A549 (cell line): ENCODE measurements at regions not wholly inside any gene's neighbourhood (a gene's known extent, or its start where the extent isn't known, plus 50 kb on each side); places are given as distances from the start of the nearest gene placed in this dataset.

Source experiments
- ATAC-seq, 2 experiments: fragments of 200-7000 bp in 1 of 2; fragments of >200 bp in 1 of 2; cut with Nextera tagmentation in 1 of 2; cut with Tn5 transposase in 1 of 2; 3 replicates each; pipeline versions ENCODE4 v1.8.0 to v1.9.1; 2018 to 2020; ENCODE audit warnings: mild to moderate bottlenecking in 1 of 2, moderate library complexity in 1 of 2
- CTCF ChIA-PET: fragments of 300-600 bp; sonication (Branson Sonifier 250); formaldehyde crosslinking; extraction: SDS; loops from one replicate; lab custom pipeline; 2021; ENCODE audit warnings: antibody characterized with exemption, inconsistent platforms; lab: Yijun Ruan, JAX
- POLR2A ChIA-PET: fragments of 350-600 bp; formaldehyde crosslinking; extraction: SDS; loops from one replicate; lab custom pipeline; 2021; ENCODE audit warnings: antibody characterized with exemption, inconsistent platforms; lab: Yijun Ruan, JAX
- DNase-seq, 2 experiments: peaks; one replicate each; pipeline versions ENCODE4 v3.0.0 to v3.0.0-alpha.2; 2011 to 2016; ENCODE audit warnings: low read depth in 1 of 2, low spot score in 1 of 2
- FAIRE-seq: peaks from 2 replicates; lab custom pipeline; 2011; peaks lifted over from hg19 to GRCh38; lab: Jason Lieb, UNC
- H3K27ac ChIP-seq, 2 experiments: fragments of >200 bp; sonication (Bioruptor Twin); formaldehyde crosslinking; 3 replicates each; pipeline ENCODE4 v1.5.1; 2016 to 2017
- H3K4me1 ChIP-seq: fragments of >200 bp; sonication (Bioruptor Twin); formaldehyde crosslinking; 3 replicates; pipeline ENCODE4 v1.6.1; 2016
- H3K4me2 ChIP-seq: fragments of >200 bp; sonication (Bioruptor Twin); formaldehyde crosslinking; 3 replicates; pipeline ENCODE4 v1.6.1; 2016
- H3K4me3 ChIP-seq: fragments of >200 bp; sonication (Bioruptor Twin); formaldehyde crosslinking; 3 replicates; pipeline ENCODE4 v1.5.1; 2016
- H3K9me3 ChIP-seq: fragments of >200 bp; sonication (Bioruptor Twin); formaldehyde crosslinking; 3 replicates; pipeline ENCODE4 v1.6.1; 2016
- ATOH8 ChIP-seq: fragments of 250-450 bp; sonication (Bioruptor Pico); IDR thresholded peaks from 2 replicates; pipeline ENCODE4 v1.5.0; 2020; ENCODE audit warnings: low read depth, mild to moderate bottlenecking, moderate library complexity
- BCL3 ChIP-seq: fragments of >200 bp; sonication (Bioruptor Twin); formaldehyde crosslinking; IDR thresholded peaks from 3 replicates; pipeline ENCODE4 v1.6.1; 2016
- BHLHE40 ChIP-seq: IDR thresholded peaks from 2 replicates; pipeline ENCODE4 v1.6.1; 2012; ENCODE audit warnings: low read depth, low read length, inconsistent platforms
- CHD2 ChIP-seq: fragments of 150-350 bp; IDR thresholded peaks from 2 replicates; pipeline ENCODE4 v1.6.1; 2014; ENCODE audit warnings: low read length; ENCODE audit not compliant: partially characterized antibody
- E2F6 ChIP-seq: IDR thresholded peaks from 2 replicates; pipeline ENCODE4 v1.6.1; 2012; ENCODE audit warnings: low read depth, borderline replicate concordance
- EHF ChIP-seq: fragments of 250-450 bp; sonication (Bioruptor Pico); IDR thresholded peaks from 2 replicates; pipeline ENCODE4 v1.5.0; 2020; ENCODE audit warnings: mild to moderate bottlenecking
- EP300 ChIP-seq, 2 experiments: fragments of >200 bp; sonication (Bioruptor Twin); formaldehyde crosslinking; IDR thresholded peaks; 2 replicates in 1 of 2; 3 replicates in 1 of 2; pipeline ENCODE4 v1.6.1; 2016 to 2017
- FOXS1 ChIP-seq: fragments of 250-450 bp; sonication (Bioruptor Pico); IDR thresholded peaks from 2 replicates; pipeline ENCODE4 v1.5.0; 2020; ENCODE audit warnings: mild to moderate bottlenecking, moderate library complexity
- HES2 ChIP-seq: fragments of >200 bp; sonication (Bioruptor Twin); formaldehyde crosslinking; IDR thresholded peaks from 2 replicates; pipeline ENCODE4 v1.6.1; 2016
- HEYL ChIP-seq: fragments of 250-450 bp; sonication (Bioruptor Pico); IDR thresholded peaks from 2 replicates; pipeline ENCODE4 v1.8.0; 2021; ENCODE audit warnings: mild to moderate bottlenecking, moderate library complexity
- HOXB5 ChIP-seq: fragments of 250-450 bp; sonication (Bioruptor Pico); IDR thresholded peaks from 2 replicates; pipeline ENCODE4 v1.5.0; 2020; ENCODE audit warnings: mild to moderate bottlenecking, moderate library complexity
- MYC ChIP-seq: IDR thresholded peaks from 2 replicates; pipeline ENCODE4 v1.6.1; 2012; ENCODE audit warnings: mild to moderate bottlenecking, inconsistent platforms, low read length, improper control_type of control experiment, borderline replicate concordance
- NFE2L2 ChIP-seq: fragments of 150-350 bp; conservative IDR thresholded peaks from 2 replicates; pipeline ENCODE4 v1.6.1; 2014; ENCODE audit warnings: low read length
- NPAS2 ChIP-seq: fragments of 250-450 bp; sonication (Bioruptor Pico); IDR thresholded peaks from 2 replicates; pipeline ENCODE4 v1.8.0; 2022; ENCODE audit warnings: mild to moderate bottlenecking, moderate library complexity, borderline replicate concordance
- NR3C1 ChIP-seq: fragments of >200 bp; sonication (Bioruptor Twin); formaldehyde crosslinking; IDR thresholded peaks from 3 replicates; pipeline ENCODE4 v1.6.1; 2017
- PHF8 ChIP-seq: fragments of 200-600 bp; sonication (generic); IDR thresholded peaks from 2 replicates; pipeline ENCODE4 v1.6.1; 2016; ENCODE audit warnings: low read depth, mild to moderate bottlenecking, antibody characterized with exemption, moderate library complexity, borderline replicate concordance
- POLR2A ChIP-seq: IDR thresholded peaks from 2 replicates; pipeline ENCODE4 v1.6.1; 2012; ENCODE audit warnings: mild to moderate bottlenecking, low read length
- POLR2AphosphoS2 ChIP-seq: conservative IDR thresholded peaks from 2 replicates; pipeline ENCODE4 v1.6.1; 2012; ENCODE audit warnings: low read length, improper control_type of control experiment, inconsistent platforms
- USF2 ChIP-seq: fragments of 450-650 bp; IDR thresholded peaks from 2 replicates; pipeline ENCODE4 v1.6.1; 2014; ENCODE audit warnings: antibody characterized with exemption
- ZNF302 ChIP-seq: fragments of 250-450 bp; sonication (Bioruptor Pico); IDR thresholded peaks from 2 replicates; pipeline ENCODE4 v1.9.0; 2021; ENCODE audit warnings: inconsistent platforms, mild to moderate bottlenecking, moderate library complexity
- WGBS: methylation state at CpG from one replicate; pipeline ENCODE4 v1.1.6; 2017; ENCODE audit errors: missing lambda C conversion rate; 5-methylcytosine and 5-hydroxymethylcytosine counted together

- Histone ChIP-seq H3K9me3 (peaks cover 4% of the 10 kb centered on the region; the same call in 1 of the 3 replicates), H3K4me2 (no peak overlapping the region), H3K27ac (no peak overlapping the region), H3K4me3 (no peak overlapping the region), H3K4me1 (no peaks in the 10 kb centered on the region)
- DNase-seq (no peak), ATAC-seq (no peak), FAIRE-seq (no peak)
- POLR2A ChIA-PET, result no interaction called here
- WGBS, result 51% methylated on average over 2 of the region's 2 CpGs
- CTCF ChIA-PET, result interaction anchor here (1.0 kb wide), 1 partner anchor 156 kb away, joined by 3 read pairs; no protein-coding TSS in a partner anchor
- TF ChIP-seq USF2, result no peak
- TF ChIP-seq ZNF302 (CRISPR knock-in tag), result no peak
- no peak for TF ChIP-seq BCL3
- no peak for TF ChIP-seq EHF (CRISPR knock-in tag)
- no peak for TF ChIP-seq HEYL (CRISPR knock-in tag)
- TF ChIP-seq HES2, result no peak
- TF ChIP-seq E2F6, result no peak
- no peak for TF ChIP-seq FOXS1 (CRISPR knock-in tag)
- no peak for TF ChIP-seq POLR2AphosphoS2
- no peak for TF ChIP-seq CHD2
Observed at GRCh38 chr13:44064357-44064756, 184.7 kb downstream of the LACC1 start.

- H3K4me2 ChIP-seq, result no peak overlapping the region
- ChIA-PET POLR2A (interaction anchor here (1.5 kb wide), 1 partner anchor 369 kb away, joined by 3 read pairs; no protein-coding TSS in a partner anchor), CTCF (interaction anchor here (1.2 kb wide), 1 partner anchor 163 kb away, joined by 3 read pairs; no protein-coding TSS in a partner anchor)
- FAIRE-seq, result no peak
- no peaks in the 10 kb centered on the region for H3K4me1 ChIP-seq
- no peak overlapping the region for H3K27ac ChIP-seq
- no peak overlapping the region for H3K4me3 ChIP-seq
- DNase-seq, result no peak
- peaks cover 9% of the 10 kb centered on the region; the same call in 1 of the 3 replicates for H3K9me3 ChIP-seq
- ATAC-seq, result no peak
- TF ChIP-seq NFE2L2 (no peak), HES2 (no peak), EP300 (IDR thresholded peaks at IDR 0.05) (no peak), NPAS2 (CRISPR knock-in tag) (no peak), POLR2A (no peak), MYC (no peak), BCL3 (no peak), PHF8 (no peak), NR3C1 (no peak), ATOH8 (CRISPR knock-in tag) (no peak), USF2 (no peak), HOXB5 (CRISPR knock-in tag) (no peak), BHLHE40 (no peak)
- TF ChIP-seq, all 56 proteins: peak for 0
- 65% methylated on average over 3 of the region's 3 CpGs for WGBS
Observed at GRCh38 chr13:44068169-44068568, 188.5 kb downstream of the LACC1 start.
